ENCODE measurements at regions not wholly inside any gene's neighbourhood (a gene's known extent, or its start where the extent isn't known, plus 50 kb on each side); places are given as distances from the start of the nearest gene placed in this dataset.
A peak's percentile ranks its signal among the peaks of the same experiment; 100 is the strongest.

DNA sequence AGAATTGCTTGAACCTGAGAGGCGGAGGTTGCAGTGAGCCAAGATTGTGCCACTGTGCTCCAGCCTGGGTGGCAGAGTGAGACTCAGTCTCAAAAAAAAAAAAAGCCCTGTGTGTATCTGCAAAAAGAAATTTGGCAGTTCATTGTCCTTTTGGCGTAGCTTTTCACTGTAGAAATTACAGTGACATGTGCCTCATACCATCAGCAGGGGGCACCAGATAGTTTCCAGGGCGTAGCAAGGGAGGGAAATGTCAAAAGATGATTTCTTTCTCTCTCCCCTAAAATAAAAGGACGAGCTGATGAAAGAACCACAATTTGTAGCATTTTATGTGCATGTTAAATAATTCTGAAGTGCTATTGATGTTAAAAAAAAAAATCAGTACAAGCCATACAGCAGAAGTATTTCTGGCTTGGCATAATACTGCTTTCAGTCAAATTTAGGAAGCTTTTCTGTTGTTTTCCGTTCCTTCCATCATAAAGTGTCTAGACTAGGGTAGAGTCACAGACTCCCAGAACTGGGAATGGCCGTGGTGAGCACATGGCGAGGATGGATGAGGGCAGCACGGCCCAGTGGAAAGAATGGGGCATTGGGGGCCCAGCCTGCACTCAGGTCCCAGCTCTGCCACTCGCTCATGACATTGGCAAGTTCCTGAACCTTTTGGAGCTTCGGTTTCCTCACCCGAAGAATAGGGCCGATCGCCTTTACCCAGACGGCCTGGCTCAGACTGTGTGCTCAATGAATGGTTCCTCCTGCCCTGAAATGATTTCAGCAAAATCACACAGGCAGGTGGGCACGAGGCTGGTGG, 59.8 kb upstream of the RPH3AL start:
- no peak for DNase-seq

DNA sequence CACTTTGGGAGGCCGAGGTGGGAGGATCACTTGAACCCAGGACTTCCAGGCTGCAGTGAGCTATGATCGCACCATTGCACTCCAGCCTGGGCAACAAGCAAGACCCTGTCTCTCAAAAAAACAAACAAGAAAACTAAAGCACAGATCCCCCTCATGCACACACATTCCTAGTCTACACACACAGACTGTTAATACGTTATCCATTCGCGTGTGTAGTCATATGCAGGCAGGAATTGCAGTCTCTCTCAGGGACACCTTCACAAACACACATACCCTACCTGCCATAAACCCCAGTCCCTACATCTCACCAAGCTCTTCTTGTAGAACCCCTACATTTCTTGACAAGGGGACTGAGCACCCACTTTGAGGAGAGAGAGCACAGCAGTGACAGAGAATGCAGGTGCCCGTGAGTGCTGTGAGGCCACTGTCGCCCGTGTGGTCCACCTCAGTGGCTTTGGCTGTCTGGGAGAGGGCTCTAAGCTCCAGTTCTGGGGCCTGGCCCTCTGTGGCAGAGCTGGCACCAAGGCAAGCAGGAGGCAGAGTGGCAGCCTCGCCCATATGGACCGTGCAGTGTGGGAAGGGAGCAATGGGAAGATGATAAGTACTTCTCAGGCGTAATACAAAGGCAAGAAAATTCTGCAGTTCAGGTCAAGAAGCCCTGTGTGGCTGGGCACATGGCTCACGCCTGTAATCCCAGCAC, 59.0 kb upstream of the RPH3AL start:
- no peak for DNase-seq

DNA sequence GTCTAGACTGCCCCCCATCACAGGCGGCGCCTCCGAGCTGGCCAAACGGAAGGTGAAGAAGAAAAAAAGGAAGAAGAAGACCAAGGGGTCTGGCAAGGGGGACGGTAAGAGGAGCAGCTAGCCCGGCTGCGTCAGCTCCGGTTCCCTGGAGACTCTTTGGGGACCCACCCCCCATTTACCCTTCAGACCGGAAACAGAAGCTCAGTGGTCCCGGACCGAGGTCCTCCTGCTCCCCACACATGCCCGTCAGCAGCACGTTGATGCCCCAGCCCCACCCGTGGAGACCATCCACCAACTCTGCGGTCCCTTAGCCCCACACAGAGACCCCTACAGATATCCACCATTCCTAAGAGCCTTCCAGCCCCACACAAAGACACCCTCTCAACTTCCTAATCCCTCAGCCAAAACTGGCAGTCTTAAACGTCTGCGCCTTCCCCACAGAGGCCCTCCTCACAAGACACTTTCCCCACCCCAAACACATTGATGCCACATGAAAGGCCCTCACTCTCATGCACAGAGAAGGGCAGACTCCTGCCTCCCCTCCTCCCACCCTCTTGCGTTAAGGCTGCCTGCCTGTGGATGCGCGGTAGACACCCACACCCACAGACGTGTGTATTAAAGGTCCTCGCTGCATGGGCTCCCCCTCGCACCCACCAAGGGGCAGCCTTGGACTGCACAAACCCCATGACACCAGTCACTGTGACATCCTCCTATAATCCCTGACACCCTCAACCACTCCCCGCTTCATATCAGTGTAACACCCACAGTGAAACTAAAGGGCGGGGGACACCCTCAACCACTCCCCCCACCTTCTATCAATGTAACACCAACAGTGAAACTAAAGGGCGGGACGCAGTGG, 58.2 kb upstream of the RPH3AL start:
- DNase-seq, result peak; percentile 46

DNA sequence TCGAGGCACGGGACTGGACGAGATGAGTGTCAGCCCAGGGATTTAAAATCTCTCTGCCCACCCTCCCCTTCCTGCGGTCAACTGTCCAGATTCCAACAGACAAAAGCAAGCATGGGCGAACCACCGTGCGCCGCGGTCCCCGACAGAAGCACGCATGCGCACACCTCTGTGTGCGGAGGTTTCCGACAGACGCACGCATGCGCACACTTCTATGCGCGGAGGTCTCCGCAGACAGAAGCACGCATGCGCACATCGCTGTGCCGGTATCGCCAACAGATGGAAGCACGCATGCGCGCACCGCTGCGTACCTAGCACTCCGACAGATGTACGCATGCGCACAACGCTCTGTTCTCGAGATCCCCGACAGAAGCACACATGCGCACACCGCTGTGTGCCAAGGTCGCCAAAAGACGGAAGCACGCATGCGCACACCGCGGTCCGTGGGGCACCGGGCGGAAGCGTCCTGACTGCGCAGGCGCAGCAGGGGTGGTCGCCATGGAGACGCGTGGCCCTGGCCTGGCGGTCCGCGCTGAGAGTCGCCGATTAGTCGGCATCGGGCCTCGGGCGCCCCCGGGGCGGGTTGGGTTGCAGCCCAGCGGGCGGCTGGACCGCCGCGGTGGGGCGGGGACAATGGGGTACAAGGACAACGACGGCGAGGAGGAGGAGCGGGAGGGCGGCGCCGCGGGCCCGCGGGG, 57.4 kb upstream of the RPH3AL start:
- peak; percentile 98 for DNase-seq

DNA sequence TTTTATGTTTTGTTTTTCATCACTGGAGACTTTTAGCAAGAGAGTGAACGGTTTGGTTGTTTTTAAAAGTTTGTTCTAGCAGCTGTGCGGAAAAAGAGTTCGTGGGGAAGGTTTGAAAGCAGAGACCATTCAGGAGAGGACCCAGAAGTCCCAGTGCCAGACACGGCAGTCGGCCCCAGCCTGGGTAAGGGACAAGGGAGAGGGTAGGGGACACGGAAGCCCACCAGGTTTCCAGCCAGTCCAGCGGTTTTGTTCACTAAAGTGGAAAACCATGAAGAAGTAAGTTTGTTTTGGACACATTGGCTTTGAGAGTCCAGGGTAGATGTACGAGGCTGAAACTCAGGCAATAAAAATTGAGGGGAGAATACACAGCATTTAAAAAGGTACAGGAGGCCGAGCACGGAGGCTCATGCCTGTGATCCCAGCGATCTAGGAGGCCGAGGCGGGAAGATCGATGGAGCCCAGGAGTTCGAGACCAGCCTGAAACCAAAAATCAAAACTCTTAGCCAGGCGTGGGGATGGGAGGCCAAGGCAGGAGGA, 56.8 kb upstream of the RPH3AL start:
- DNase-seq, result no peak

DNA sequence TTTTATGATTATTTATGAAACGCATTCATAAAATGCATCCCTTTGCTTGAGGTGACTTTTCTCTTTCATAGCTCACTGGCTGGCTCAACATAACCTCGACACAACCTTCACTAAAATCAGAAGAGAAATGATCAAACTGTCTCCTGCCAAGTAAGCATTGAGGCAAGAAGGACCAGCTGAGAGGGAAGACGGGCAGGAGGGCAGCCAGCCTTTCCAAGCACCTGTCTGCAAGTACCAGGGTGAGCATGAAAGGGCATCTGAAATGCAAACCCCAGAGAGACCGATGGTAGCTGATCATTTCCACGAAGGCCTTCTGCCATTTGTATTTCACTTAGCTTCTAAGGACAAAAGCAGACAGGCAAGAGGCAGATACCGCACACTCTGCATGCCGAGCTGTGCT, 52.1 kb upstream of the RPH3AL start:
- no peak for DNase-seq
